ENCODE measurements at regions not wholly inside any gene's neighbourhood (a gene's known extent, or its start where the extent isn't known, plus 50 kb on each side); places are given as distances from the start of the nearest gene placed in this dataset.

- Histone ChIP-seq H2AFZ (ENCODE audit: low read length) (no peak overlapping the region), H3K27ac (ENCODE audit: insufficient read depth, low read length) (no peak overlapping the region), H4K20me1 (ENCODE audit: control insufficient read depth, extremely low read depth, insufficient read depth, low read length) (no peaks in the 10 kb centered on the region), H3K4me2 (ENCODE audit: extremely low read depth, insufficient read depth, low read length) (no peak overlapping the region), H3K79me2 (ENCODE audit: control insufficient read depth, insufficient read depth, low read length) (no peaks in the 10 kb centered on the region), H3K4me3 (replicated peaks in 1 of 4; ENCODE audit: control extremely low read depth in 1 of 4, insufficient read depth in 1 of 4, low read depth in 3 of 4, low read length in 4 of 4) (no peak overlapping the region), H3K36me3 (ENCODE audit: control insufficient read depth, insufficient read depth, low read length) (no peaks in the 10 kb centered on the region), H3K4me1 (ENCODE audit: control insufficient read depth, extremely low read depth, insufficient read depth, low read length) (no peaks in the 10 kb centered on the region), H3K9me3 (ENCODE audit: control insufficient read depth, insufficient read depth, low read depth, low read length) (no peaks in the 10 kb centered on the region), H3K9ac (ENCODE audit: insufficient read depth, low read length) (no peak overlapping the region), H3K27me3 (ENCODE audit: control insufficient read depth, insufficient read depth, low read length) (no peaks in the 10 kb centered on the region)
- no peak for DNase-seq (ENCODE audit: low read depth in 2 of 2)
- TF ChIP-seq EZH2 (IDR thresholded peaks at IDR 0.05; ENCODE audit: low read length, missing control alignments) (no peak), CTCF (conservative IDR thresholded peaks at IDR 0.05 in 1 of 2, IDR thresholded peaks at IDR 0.05 in 1 of 2; ENCODE audit: low read depth in 1 of 2, low read length in 2 of 2) (no peak)
These were observed 110.7 kb upstream of the GZMB start for GRCh38 chr14:24744641-24745040.

GRCh38 chr14:24741871-24742270 is 107.9 kb upstream of the GZMB start:
- Histone ChIP-seq H3K4me2 (ENCODE audit: extremely low read depth, insufficient read depth, low read length) (no peak overlapping the region), H2AFZ (ENCODE audit: low read length) (no peak overlapping the region), H3K27me3 (ENCODE audit: control insufficient read depth, insufficient read depth, low read length) (no peaks in the 10 kb centered on the region), H4K20me1 (ENCODE audit: control insufficient read depth, extremely low read depth, insufficient read depth, low read length) (no peaks in the 10 kb centered on the region), H3K9ac (ENCODE audit: insufficient read depth, low read length) (no peak overlapping the region), H3K9me3 (ENCODE audit: control insufficient read depth, insufficient read depth, low read depth, low read length) (no peaks in the 10 kb centered on the region), H3K27ac (ENCODE audit: insufficient read depth, low read length) (no peak overlapping the region), H3K79me2 (ENCODE audit: control insufficient read depth, insufficient read depth, low read length) (no peaks in the 10 kb centered on the region), H3K36me3 (ENCODE audit: control insufficient read depth, insufficient read depth, low read length) (no peaks in the 10 kb centered on the region), H3K4me3 (replicated peaks in 1 of 4; ENCODE audit: control extremely low read depth in 1 of 4, insufficient read depth in 1 of 4, low read depth in 3 of 4, low read length in 4 of 4) (no peak overlapping the region), H3K4me1 (ENCODE audit: control insufficient read depth, extremely low read depth, insufficient read depth, low read length) (no peaks in the 10 kb centered on the region)
- peak; percentile 11 to 72 for DNase-seq (ENCODE audit: low read depth in 2 of 2)
- TF ChIP-seq CTCF (conservative IDR thresholded peaks at IDR 0.05 in 1 of 2, IDR thresholded peaks at IDR 0.05 in 1 of 2; ENCODE audit: low read depth in 1 of 2, low read length in 2 of 2) (no peak), EZH2 (IDR thresholded peaks at IDR 0.05; ENCODE audit: low read length, missing control alignments) (no peak)

GRCh38 chr14:24735984-24736630 is 102.1 kb upstream of the GZMB start:
- H3K4me1 ChIP-seq (ENCODE audit: control insufficient read depth, extremely low read depth, insufficient read depth, low read length): no peaks in the 10 kb centered on the region
- TF ChIP-seq EZH2 (IDR thresholded peaks at IDR 0.05; ENCODE audit: low read length, missing control alignments) (no peak), CTCF (conservative IDR thresholded peaks at IDR 0.05 in 1 of 2, IDR thresholded peaks at IDR 0.05 in 1 of 2; ENCODE audit: low read depth in 1 of 2, low read length in 2 of 2) (no peak)
- no peak overlapping the region for H3K4me3 ChIP-seq (replicated peaks in 1 of 4; ENCODE audit: control extremely low read depth in 1 of 4, insufficient read depth in 1 of 4, low read depth in 3 of 4, low read length in 4 of 4)
- H2AFZ ChIP-seq (ENCODE audit: low read length): no peak overlapping the region
- H3K9ac ChIP-seq (ENCODE audit: insufficient read depth, low read length): no peak overlapping the region
- no peak for DNase-seq (ENCODE audit: low read depth in 2 of 2)
- no peaks in the 10 kb centered on the region for H3K9me3 ChIP-seq (ENCODE audit: control insufficient read depth, insufficient read depth, low read depth, low read length)
- H3K27ac ChIP-seq (ENCODE audit: insufficient read depth, low read length): no peak overlapping the region
- H4K20me1 ChIP-seq (ENCODE audit: control insufficient read depth, extremely low read depth, insufficient read depth, low read length): no peaks in the 10 kb centered on the region
- no peaks in the 10 kb centered on the region for H3K36me3 ChIP-seq (ENCODE audit: control insufficient read depth, insufficient read depth, low read length)
- H3K27me3 ChIP-seq (ENCODE audit: control insufficient read depth, insufficient read depth, low read length): no peaks in the 10 kb centered on the region
- H3K79me2 ChIP-seq (ENCODE audit: control insufficient read depth, insufficient read depth, low read length): no peaks in the 10 kb centered on the region
- no peak overlapping the region for H3K4me2 ChIP-seq (ENCODE audit: extremely low read depth, insufficient read depth, low read length)

Measured in fibroblast of lung (primary cell).